ENCODE measurements at regions not wholly inside any gene's neighbourhood (a gene's known extent, or its start where the extent isn't known, plus 50 kb on each side); places are given as distances from the start of the nearest gene placed in this dataset.
"Not testable (repeated sequence)": the region's sequence is repeated elsewhere in the genome, so short reads cannot be mapped to it uniquely, and the experiment has no call there.

GRCh38 chr3:186444288-186444687 lies 82.3 kb upstream of the DGKG start:
- H3K27me3 Mint-ChIP-seq (ENCODE audit: low read depth), result peaks cover 9% of the 10 kb centered on the region
- DNase-seq (no peak), ATAC-seq (replicated peaks in 1 of 2) (no peak)
- H3K9me3 Mint-ChIP-seq, result no peaks in the 10 kb centered on the region
- H3K27ac Mint-ChIP-seq, result no peak overlapping the region
- H3K36me3 Mint-ChIP-seq (ENCODE audit: insufficient read depth in 2 of 2), result no peaks in the 10 kb centered on the region
- no peak overlapping the region for H3K4me3 Mint-ChIP-seq
- no peaks in the 10 kb centered on the region for H3K4me1 Mint-ChIP-seq (ENCODE audit: low read depth)

DNA sequence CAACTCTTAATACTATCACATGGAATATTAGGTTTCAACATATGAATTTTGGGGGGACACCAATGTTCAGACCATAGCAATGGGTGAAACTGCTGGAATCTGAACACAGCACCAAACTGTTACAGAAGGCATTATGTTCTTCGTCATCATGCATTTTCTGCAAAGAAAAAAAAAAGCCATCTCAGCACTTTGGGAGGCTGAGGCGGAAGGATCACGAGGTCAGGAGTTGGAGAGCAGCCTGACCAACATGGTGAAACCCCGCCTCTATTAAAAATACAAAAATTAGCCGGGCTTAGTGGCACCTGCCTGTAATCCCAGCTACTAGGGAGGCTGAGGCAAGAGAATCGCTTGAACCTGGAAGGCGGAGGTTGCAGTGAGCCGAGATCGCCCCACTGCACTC lies 80.9 kb upstream of the DGKG start:
- not testable (repeated sequence) for ATAC-seq (replicated peaks in 1 of 2); H3K4me3 Mint-ChIP-seq; DNase-seq; H3K27me3 Mint-ChIP-seq (ENCODE audit: low read depth); H3K27ac Mint-ChIP-seq; H3K36me3 Mint-ChIP-seq (ENCODE audit: insufficient read depth in 2 of 2); H3K4me1 Mint-ChIP-seq (ENCODE audit: low read depth); H3K9me3 Mint-ChIP-seq

DNA sequence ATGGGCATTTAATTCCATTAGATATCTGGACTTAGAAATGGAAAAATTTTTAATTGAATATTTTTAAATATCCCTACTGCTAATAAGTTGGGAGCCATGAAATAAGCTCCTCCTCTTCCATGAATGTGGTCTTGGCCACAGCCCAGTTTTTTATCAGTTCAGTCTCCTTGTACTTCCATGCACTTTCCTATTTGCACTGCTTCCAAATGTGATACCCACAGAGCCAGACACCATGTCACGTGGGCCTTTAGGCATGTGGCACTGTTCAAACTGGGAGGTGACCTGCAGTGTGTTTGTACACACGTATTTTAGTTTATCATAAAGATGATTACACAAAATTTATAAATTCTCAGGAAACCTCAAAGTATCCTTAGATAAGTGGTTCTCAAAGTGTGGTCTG lies 80.1 kb upstream of the DGKG start:
- ATAC-seq (replicated peaks in 1 of 2), result no peak
- Mint-ChIP-seq H3K9me3 (no peaks in the 10 kb centered on the region), H3K4me3 (no peak overlapping the region), H3K27me3 (ENCODE audit: low read depth) (peaks cover 9% of the 10 kb centered on the region), H3K36me3 (ENCODE audit: insufficient read depth in 2 of 2) (no peaks in the 10 kb centered on the region), H3K4me1 (ENCODE audit: low read depth) (no peaks in the 10 kb centered on the region), H3K27ac (no peak overlapping the region)
- no peak for DNase-seq

DNA sequence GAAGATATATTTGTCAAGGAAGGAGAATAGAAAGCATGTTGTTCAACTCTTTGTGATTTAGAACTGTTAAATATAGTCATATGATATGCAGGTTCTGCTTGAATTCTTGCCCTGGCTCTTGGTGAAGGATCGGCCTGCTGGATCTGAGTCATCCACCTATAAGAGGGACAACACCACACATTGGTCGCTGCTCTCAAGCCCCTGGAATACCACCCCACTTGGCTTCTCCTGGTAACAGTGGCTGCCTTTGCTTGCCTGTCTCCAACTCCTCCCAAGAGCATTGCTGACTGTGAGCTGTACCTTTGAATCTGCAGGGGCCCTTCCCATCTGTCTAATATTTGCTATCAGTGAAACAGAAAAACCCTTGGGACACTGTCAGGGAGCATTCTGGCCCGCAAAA lies 78.9 kb upstream of the DGKG start:
- DNase-seq (no peak), ATAC-seq (replicated peaks in 1 of 2) (no peak)
- peaks cover 3% of the 10 kb centered on the region for H3K27me3 Mint-ChIP-seq (ENCODE audit: low read depth)
- H3K27ac Mint-ChIP-seq, result no peak overlapping the region
- H3K9me3 Mint-ChIP-seq, result no peaks in the 10 kb centered on the region
- no peaks in the 10 kb centered on the region for H3K36me3 Mint-ChIP-seq (ENCODE audit: insufficient read depth in 2 of 2)
- no peaks in the 10 kb centered on the region for H3K4me1 Mint-ChIP-seq (ENCODE audit: low read depth)
- no peak overlapping the region for H3K4me3 Mint-ChIP-seq

- Mint-ChIP-seq H3K9me3 (no peaks in the 10 kb centered on the region), H3K27ac (no peak overlapping the region), H3K27me3 (ENCODE audit: low read depth) (no peaks in the 10 kb centered on the region), H3K4me1 (ENCODE audit: low read depth) (no peaks in the 10 kb centered on the region), H3K36me3 (ENCODE audit: insufficient read depth in 2 of 2) (no peaks in the 10 kb centered on the region), H3K4me3 (no peak overlapping the region)
- ATAC-seq (replicated peaks in 1 of 2), result no peak
- DNase-seq, result no peak
Measured at GRCh38 chr3:186439725-186440124, 77.7 kb upstream of the DGKG start.

DNA sequence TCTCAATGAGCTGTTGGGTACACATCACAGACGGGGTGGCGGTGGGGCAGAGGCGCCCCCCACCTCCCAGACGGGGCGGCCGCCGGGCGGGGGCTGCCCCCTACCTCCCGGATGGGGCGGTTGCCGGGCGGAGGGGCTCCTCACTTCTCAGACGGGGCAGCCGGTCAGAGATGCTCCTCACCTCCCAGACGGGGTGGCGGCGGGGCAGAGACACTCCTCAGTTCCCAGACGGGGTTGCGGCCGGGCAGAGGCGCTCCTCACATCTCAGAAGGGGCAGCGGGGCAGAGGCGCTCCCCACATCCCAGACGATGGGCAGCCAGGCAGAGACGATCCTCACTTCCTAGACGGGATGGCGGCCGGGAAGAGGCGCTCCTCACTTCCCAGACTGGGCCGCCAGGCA lies 73.3 kb upstream of the DGKG start:
- not testable (repeated sequence) for H3K9me3 Mint-ChIP-seq; H3K27me3 Mint-ChIP-seq (ENCODE audit: low read depth); H3K4me3 Mint-ChIP-seq; DNase-seq; ATAC-seq (replicated peaks in 1 of 2); H3K36me3 Mint-ChIP-seq (ENCODE audit: insufficient read depth in 2 of 2); H3K27ac Mint-ChIP-seq
- peaks cover 15% of the 10 kb centered on the region for H3K4me1 Mint-ChIP-seq (ENCODE audit: low read depth)

GRCh38 chr3:186432944-186433732 lies 71.1 kb upstream of the DGKG start:
- Mint-ChIP-seq H3K27me3 (ENCODE audit: low read depth) (no peaks in the 10 kb centered on the region), H3K36me3 (ENCODE audit: insufficient read depth in 2 of 2) (no peaks in the 10 kb centered on the region), H3K4me1 (ENCODE audit: low read depth) (peaks cover 15% of the 10 kb centered on the region), H3K9me3 (no peaks in the 10 kb centered on the region), H3K4me3 (no peak overlapping the region), H3K27ac (no peak overlapping the region)
- ATAC-seq (replicated peaks in 1 of 2), result no peak
- DNase-seq, result no peak

- H3K4me1 Mint-ChIP-seq (ENCODE audit: low read depth), result peaks cover 21% of the 10 kb centered on the region
- ATAC-seq (replicated peaks in 1 of 2) (peak; percentile 72 to 93), DNase-seq (peak; percentile 20 to 25)
- H3K9me3 Mint-ChIP-seq, result no peaks in the 10 kb centered on the region
- H3K27ac Mint-ChIP-seq, result no peak overlapping the region
- H3K36me3 Mint-ChIP-seq (ENCODE audit: insufficient read depth in 2 of 2), result no peaks in the 10 kb centered on the region
- no peak overlapping the region for H3K4me3 Mint-ChIP-seq
- no peaks in the 10 kb centered on the region for H3K27me3 Mint-ChIP-seq (ENCODE audit: low read depth)
Measured at GRCh38 chr3:186432189-186432588, 70.2 kb upstream of the DGKG start.

- no peaks in the 10 kb centered on the region for H3K36me3 Mint-ChIP-seq (ENCODE audit: insufficient read depth in 2 of 2)
- no peaks in the 10 kb centered on the region for H3K9me3 Mint-ChIP-seq
- H3K27me3 Mint-ChIP-seq (ENCODE audit: low read depth), result peaks cover 6% of the 10 kb centered on the region
- ATAC-seq (replicated peaks in 1 of 2) (no peak), DNase-seq (no peak)
- H3K27ac Mint-ChIP-seq, result no peak overlapping the region
- no peak overlapping the region for H3K4me3 Mint-ChIP-seq
- peaks cover 24% of the 10 kb centered on the region for H3K4me1 Mint-ChIP-seq (ENCODE audit: low read depth)
Measured at GRCh38 chr3:186427627-186428281, 65.7 kb upstream of the DGKG start.

- ATAC-seq (replicated peaks in 1 of 2), result no peak
- DNase-seq, result no peak
- peaks cover 12% of the 10 kb centered on the region for H3K4me1 Mint-ChIP-seq (ENCODE audit: low read depth)
- no peaks in the 10 kb centered on the region for H3K9me3 Mint-ChIP-seq
- H3K36me3 Mint-ChIP-seq (ENCODE audit: insufficient read depth in 2 of 2), result no peaks in the 10 kb centered on the region
- no peak overlapping the region for H3K27ac Mint-ChIP-seq
- peaks cover 6% of the 10 kb centered on the region for H3K27me3 Mint-ChIP-seq (ENCODE audit: low read depth)
- H3K4me3 Mint-ChIP-seq, result no peak overlapping the region
Measured at GRCh38 chr3:186425788-186426730, 64.0 kb upstream of the DGKG start.

DNA sequence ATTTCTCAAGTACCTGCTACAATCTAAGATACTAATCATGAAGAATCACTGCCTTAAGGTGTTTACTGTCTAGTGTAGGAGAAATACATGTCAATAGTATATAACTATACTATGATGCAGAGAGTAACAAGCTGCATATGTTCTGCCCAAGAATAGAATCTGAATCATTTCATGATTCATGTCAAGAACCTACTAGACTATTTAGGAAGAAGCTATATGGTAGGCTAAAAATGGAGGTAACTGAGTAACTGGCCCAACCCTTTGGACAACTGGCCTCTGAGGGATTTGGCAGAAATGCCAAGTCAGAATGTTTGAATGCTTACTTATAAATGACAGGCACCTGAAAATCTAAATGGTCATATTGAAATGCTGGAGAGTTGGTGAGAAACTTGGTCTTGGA lies 59.9 kb upstream of the DGKG start:
- Mint-ChIP-seq H3K27me3 (ENCODE audit: low read depth) (peaks cover 15% of the 10 kb centered on the region), H3K4me1 (ENCODE audit: low read depth) (peaks cover 20% of the 10 kb centered on the region), H3K36me3 (ENCODE audit: insufficient read depth in 2 of 2) (no peaks in the 10 kb centered on the region), H3K27ac (no peak overlapping the region), H3K9me3 (peaks cover 0 to 2% of the 10 kb centered on the region in 2 donors), H3K4me3 (no peak overlapping the region)
- no peak for DNase-seq
- no peak for ATAC-seq (replicated peaks in 1 of 2)

- Mint-ChIP-seq H3K9me3 (peaks cover 0 to 3% of the 10 kb centered on the region in 2 donors), H3K4me1 (ENCODE audit: low read depth) (peaks cover 35% of the 10 kb centered on the region), H3K4me3 (no peak overlapping the region), H3K36me3 (ENCODE audit: insufficient read depth in 2 of 2) (peaks cover 0 to 1% of the 10 kb centered on the region in 2 donors), H3K27ac (no peak overlapping the region), H3K27me3 (ENCODE audit: low read depth) (peaks cover 25% of the 10 kb centered on the region)
- ATAC-seq (replicated peaks in 1 of 2) (no peak), DNase-seq (no peak)
Measured at GRCh38 chr3:186418671-186419145, 56.7 kb upstream of the DGKG start.

DNA sequence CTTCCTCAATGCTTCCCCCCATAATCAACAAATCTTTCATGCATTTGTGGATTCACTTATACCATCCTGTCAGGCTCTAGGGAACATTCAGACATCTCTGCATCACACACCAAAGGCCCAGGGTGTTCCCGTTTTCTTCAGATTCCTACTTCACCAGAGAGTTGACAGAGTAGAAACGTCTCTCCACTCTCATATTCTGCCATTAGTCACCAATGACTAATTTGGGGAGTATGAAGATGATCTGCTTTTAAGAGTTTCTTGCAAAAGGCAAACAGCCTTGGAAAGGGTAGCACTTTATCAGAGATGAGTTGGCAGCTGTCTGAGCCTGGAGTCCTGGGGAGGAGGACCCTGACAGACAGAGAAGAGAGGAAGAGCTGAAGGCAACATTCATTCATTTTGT lies 55.8 kb upstream of the DGKG start:
- peaks cover 32% of the 10 kb centered on the region for H3K27me3 Mint-ChIP-seq (ENCODE audit: low read depth)
- no peak overlapping the region for H3K27ac Mint-ChIP-seq
- H3K36me3 Mint-ChIP-seq (ENCODE audit: insufficient read depth in 2 of 2), result peaks cover 0 to 1% of the 10 kb centered on the region in 2 donors
- peak in 1 of 2 donors; percentile 28 for DNase-seq
- H3K9me3 Mint-ChIP-seq, result peaks cover 0 to 3% of the 10 kb centered on the region in 2 donors
- peaks cover 42% of the 10 kb centered on the region for H3K4me1 Mint-ChIP-seq (ENCODE audit: low read depth)
- ATAC-seq (replicated peaks in 1 of 2), result peak; percentile 86 to 89
- H3K4me3 Mint-ChIP-seq, result peak overlapping the region in 1 of 2 donors; percentile 5

All from activated T-cell treated with anti-CD3 and anti-CD28 coated beads, Interleukin-2, amount 50 U/mL, for 72 hours (primary cell).